Adrenal gland (tissue), 9 donors: ENCODE measurements at regions not wholly inside any gene's neighbourhood (a gene's known extent, or its start where the extent isn't known, plus 50 kb on each side); places are given as distances from the start of the nearest gene placed in this dataset.
"Not testable (repeated sequence)": the region's sequence is repeated elsewhere in the genome, so short reads cannot be mapped to it uniquely, and the experiment has no call there.

Experiments used
- DNase-seq, 7 donors: peaks; one replicate each; pipeline ENCODE4 v3.0.0-alpha.2; 2019 to 2020
- H3K27ac ChIP-seq, 5 donors: fragments of 200-600 bp; sonication (generic) in 4 of 5; 1 replicate in 3 of 5; 2 replicates in 2 of 5; pipeline versions ENCODE4 v1.5.1 to v1.8.0; 2016 to 2020; ENCODE audit warnings: mild to moderate bottlenecking in 1 of 5
- H3K27me3 ChIP-seq: fragments of 200-600 bp; 2 replicates; pipeline ENCODE4 v1.8.0; 2021
- H3K36me3 ChIP-seq, 2 donors: fragments of 200-600 bp; replicated peaks in 1 of 2; 1 replicate in 1 of 2; 2 replicates in 1 of 2; pipeline versions ENCODE4 v1.5.1 to v1.8.0; 2018 to 2022
- H3K4me1 ChIP-seq, 2 donors: fragments of 200-600 bp; replicated peaks in 1 of 2; 1 replicate in 1 of 2; 2 replicates in 1 of 2; pipeline versions ENCODE4 v1.5.1 to v1.8.0; 2018 to 2021
- H3K4me3 ChIP-seq, 4 donors: fragments of 200-600 bp; sonication (generic) in 3 of 4; one replicate each; pipeline ENCODE4 v1.5.1; 2016 to 2018
- H3K9me3 ChIP-seq, 3 donors: fragments of 200-600 bp; sonication (generic) in 1 of 3; replicated peaks in 1 of 3; 1 replicate in 2 of 3; 2 replicates in 1 of 3; pipeline versions ENCODE4 v1.5.1 to v1.8.0; 2016 to 2021
- CTCF ChIP-seq, 6 experiments: fragments of 450-650 bp in 4 of 6; fragments of 200-600 bp in 2 of 6; sonication (generic) in 1 of 6; IDR thresholded peaks; 1 replicate in 5 of 6; 2 replicates in 1 of 6; pipeline versions ENCODE4 v1.5.1 to v1.8.0; 2016 to 2021; ENCODE audit warnings: antibody characterized with exemption in 6 of 6, mild to moderate bottlenecking in 2 of 6, moderate library complexity in 1 of 6
- POLR2A ChIP-seq, 2 donors: fragments of 450-650 bp; IDR thresholded peaks; one replicate each; pipeline ENCODE4 v1.6.1; 2017; ENCODE audit warnings: antibody characterized with exemption in 2 of 2, mild to moderate bottlenecking in 2 of 2, moderate library complexity in 1 of 2
- WGBS, 4 donors: extraction: QIAGEN DNeasy Blood & Tissue Kit in 2 of 4; methylation state at CpG; one replicate each; pipeline versions ENCODE4 v1.1.5 to v1.1.7; 2013 to 2017; 5-methylcytosine and 5-hydroxymethylcytosine counted together
- intact Hi-C, 2 donors: fragments of 100-400 bp; cut with DNase I; formaldehyde crosslinking; loops; one replicate each; pipeline versions ENCODE4 v1.14.1 to v1.15.0; 2022 to 2023
- donor health status: healthy with polysubstance abuse.
- donor health status: Bipolar disorder and iron deficiency.
- donor health status: DM: yes; HTN: yes; CAD: no.
- donor health status: DM: no; HTN: no; CAD: no.
- donor health status: DM: no; HTN: no; CAD: no.

- DNase-seq, result no peak
- WGBS, 4 donors, result 75 to 90% (median 77%) methylated on average over 3 of the region's 3 CpGs
- Histone ChIP-seq H3K9me3 (no peaks in the 10 kb centered on the region), H3K27ac (no peak overlapping the region), H3K36me3 (no peaks in the 10 kb centered on the region), H3K4me1 (no peaks in the 10 kb centered on the region), H3K4me3 (no peak overlapping the region), H3K27me3 (no peaks in the 10 kb centered on the region)
- intact Hi-C loops, result no loop called here
- TF ChIP-seq CTCF (IDR thresholded peaks at IDR 0.05) (no peak), POLR2A (IDR thresholded peaks at IDR 0.05) (no peak)
These were observed 381.8 kb downstream of the CPS1 start for GRCh38 chr2:210938228-210938627.

GRCh38 chr2:210946395-210946794 is 390.0 kb downstream of the CPS1 start:
- H3K4me1 ChIP-seq, result no peaks in the 10 kb centered on the region
- 80 to 88% (median 85%) methylated on average over 2 of the region's 2 CpGs for WGBS, 4 donors
- no peaks in the 10 kb centered on the region for H3K36me3 ChIP-seq
- no peak for TF ChIP-seq POLR2A (IDR thresholded peaks at IDR 0.05)
- TF ChIP-seq CTCF (IDR thresholded peaks at IDR 0.05), result no peak
- H3K27me3 ChIP-seq, result no peaks in the 10 kb centered on the region
- H3K9me3 ChIP-seq, result no peaks in the 10 kb centered on the region
- no peak overlapping the region for H3K27ac ChIP-seq
- H3K4me3 ChIP-seq, result no peak overlapping the region
- no peak for DNase-seq
- intact Hi-C loops, result no loop called here

GRCh38 chr2:210950434-210951060 is 394.1 kb downstream of the CPS1 start:
- H3K27ac ChIP-seq, intact Hi-C loops, H3K4me1 ChIP-seq, DNase-seq, H3K4me3 ChIP-seq, H3K27me3 ChIP-seq, H3K36me3 ChIP-seq, H3K9me3 ChIP-seq: not testable (repeated sequence)
- 86 to 97% (median 95%) methylated on average over 6 to 40 of the region's 41 CpGs for WGBS, 4 donors

GRCh38 chr2:210954386-210954907 is 398.0 kb downstream of the CPS1 start:
- H3K4me3 ChIP-seq, result no peak overlapping the region
- no peaks in the 10 kb centered on the region for H3K27me3 ChIP-seq
- TF ChIP-seq CTCF (IDR thresholded peaks at IDR 0.05) (no peak), POLR2A (IDR thresholded peaks at IDR 0.05) (no peak)
- H3K27ac ChIP-seq, result no peak overlapping the region
- H3K9me3 ChIP-seq, result no peaks in the 10 kb centered on the region
- 56 to 68% (median 64%) methylated on average over 2 of the region's 2 CpGs for WGBS, 4 donors
- DNase-seq, result no peak
- no peaks in the 10 kb centered on the region for H3K4me1 ChIP-seq
- intact Hi-C loops, result no loop called here
- no peaks in the 10 kb centered on the region for H3K36me3 ChIP-seq

- WGBS, 4 donors, result 46 to 57% (median 55%) methylated on average over 3 of the region's 3 CpGs
- H3K4me3 ChIP-seq, result no peak overlapping the region
- no peak for TF ChIP-seq POLR2A (IDR thresholded peaks at IDR 0.05)
- TF ChIP-seq CTCF (IDR thresholded peaks at IDR 0.05), result no peak
- H3K9me3 ChIP-seq, result no peaks in the 10 kb centered on the region
- H3K36me3 ChIP-seq, result no peaks in the 10 kb centered on the region
- no peaks in the 10 kb centered on the region for H3K4me1 ChIP-seq
- intact Hi-C loops, result no loop called here
- H3K27me3 ChIP-seq, result no peaks in the 10 kb centered on the region
- peak in 2 of 7 donors; percentile 4 to 7 for DNase-seq
- peak overlapping the region in 1 of 5 donors; percentile 10 for H3K27ac ChIP-seq
These were observed 399.2 kb downstream of the CPS1 start for GRCh38 chr2:210955591-210955990.
